Sciatic nerve (tissue), 2 donors: ENCODE measurements at regions not wholly inside any gene's neighbourhood (a gene's known extent, or its start where the extent isn't known, plus 50 kb on each side); places are given as distances from the start of the nearest gene placed in this dataset.

Experiments used
- ATAC-seq: fragments of 200-7000 bp; cut with Tn5 transposase; one replicate; pipeline ENCODE4 v1.9.1; 2020; ENCODE audit warnings: mild to moderate bottlenecking, moderate library complexity
- DNase-seq: peaks from one replicate; pipeline ENCODE4 v3.0.0-alpha.2; 2020; ENCODE audit warnings: low spot score
- intact Hi-C: fragments of 100-400 bp; cut with DNase I; formaldehyde crosslinking; loops from one replicate; pipeline ENCODE4 v1.14.2; 2022
- donor health status: DM: no; HTN: no; CAD: no.
- donor health status: DM: no; HTN: no; CAD: no.

GRCh38 chr1:115184260-115184950, 95.1 kb upstream of the TSPAN2 start:
- ATAC-seq (peak; percentile 18), DNase-seq (no peak)
- intact Hi-C loops: no loop called here

DNA sequence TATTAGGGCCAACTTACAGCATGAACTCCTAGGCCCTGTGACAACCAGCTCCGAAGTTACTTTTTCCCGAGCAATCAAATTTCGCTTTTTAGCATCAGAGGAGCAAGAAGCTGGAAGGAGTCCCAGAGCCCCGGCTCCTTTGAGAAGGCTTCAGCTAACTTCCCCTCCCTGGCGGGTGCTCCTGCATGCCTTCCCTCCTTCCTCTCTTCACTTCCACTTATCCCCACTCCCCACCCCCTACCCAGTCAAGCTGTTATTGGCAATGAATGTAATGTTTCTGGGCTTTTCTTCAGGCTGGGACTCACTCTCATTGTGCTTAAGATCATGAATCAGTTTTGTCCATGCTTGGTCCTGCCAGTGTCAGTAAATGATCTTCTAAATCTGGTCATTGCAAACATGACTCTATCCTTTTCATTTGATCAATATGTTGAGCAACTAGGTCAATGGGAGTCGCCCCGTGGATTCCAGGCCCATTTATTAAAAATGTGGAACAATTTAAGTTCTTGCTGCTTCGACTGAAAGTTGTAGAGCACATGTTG, 94.5 kb upstream of the TSPAN2 start:
- ATAC-seq (peak; percentile 64), DNase-seq (peak; percentile 66)
- intact Hi-C loops: no loop called here

- no peak for ATAC-seq
- intact Hi-C loops: no loop called here
Observed at GRCh38 chr1:115183158-115183557, 93.9 kb upstream of the TSPAN2 start.

DNA sequence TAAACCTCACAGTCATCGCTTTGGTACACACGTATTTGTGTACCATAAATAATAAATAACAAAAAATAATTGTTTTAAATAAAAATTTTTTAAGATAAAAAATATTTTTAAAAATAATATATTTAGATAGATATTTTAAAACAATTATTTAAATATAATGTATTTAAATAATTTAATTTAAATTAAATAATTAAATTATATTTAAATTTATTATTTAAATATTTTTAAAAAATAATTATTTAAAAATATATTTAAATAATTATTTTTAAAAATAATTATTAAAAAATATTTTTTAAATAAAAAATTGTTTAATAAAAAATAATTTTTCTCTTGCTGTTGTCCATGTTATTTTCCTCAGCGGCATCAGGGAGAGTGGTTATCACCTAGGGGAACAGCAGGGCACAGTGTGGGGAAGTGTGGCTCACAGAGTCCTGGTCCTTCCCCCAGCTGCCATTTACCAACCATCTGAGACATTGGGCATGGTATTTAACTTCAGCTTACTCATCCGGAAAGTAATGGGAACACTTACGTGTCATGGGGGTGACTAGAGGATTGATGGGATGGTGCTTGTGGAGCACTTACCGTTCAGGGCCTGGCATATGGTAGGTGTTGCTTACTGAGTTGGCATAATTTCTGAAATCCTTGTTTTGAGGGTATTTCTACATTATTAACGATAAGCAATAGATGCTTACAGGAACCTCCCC, 92.9 kb upstream of the TSPAN2 start:
- intact Hi-C loops: no loop called here
- no peak for ATAC-seq
- no peak for DNase-seq

More at GRCh38 chr1:115183158-115183557, 93.9 kb upstream of the TSPAN2 start:
- DNase-seq: no peak

- intact Hi-C loops: no loop called here
- ATAC-seq (no peak), DNase-seq (no peak)
Observed at GRCh38 chr1:115181231-115181630, 91.9 kb upstream of the TSPAN2 start.

DNA sequence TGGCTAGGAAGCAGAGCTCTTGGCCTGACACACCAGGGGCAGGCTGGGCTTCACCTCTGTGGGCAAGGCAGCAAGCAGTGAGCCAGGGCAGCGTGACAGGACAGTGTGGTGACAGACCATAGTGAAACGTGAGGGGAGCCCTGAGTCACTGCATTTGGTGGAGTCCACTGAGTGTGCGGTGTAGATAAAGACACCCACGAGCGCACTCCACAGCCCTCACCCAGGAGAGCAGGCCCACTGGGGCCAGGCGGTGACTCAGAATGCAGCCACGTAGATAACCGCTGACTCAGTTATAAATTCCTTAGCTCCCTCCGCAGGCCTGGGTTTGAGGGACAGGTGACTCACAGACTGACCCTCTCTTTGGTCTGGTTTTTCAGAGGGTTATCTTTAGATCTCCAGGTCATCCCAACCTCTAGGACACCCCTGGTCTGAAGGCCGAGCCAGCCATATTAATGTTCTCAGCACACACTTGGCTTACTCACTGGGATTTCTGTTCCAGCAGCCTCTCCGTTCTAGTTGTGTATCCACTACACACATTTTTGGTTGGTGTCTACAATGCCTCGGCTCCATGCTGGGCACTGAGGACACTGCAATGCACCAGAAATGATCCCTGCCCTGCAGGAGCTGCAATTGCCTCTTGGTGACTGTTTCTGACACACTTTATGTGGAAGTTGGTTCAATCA, 90.2 kb upstream of the TSPAN2 start:
- ATAC-seq (no peak), DNase-seq (no peak)
- intact Hi-C loops: no loop called here

- ATAC-seq (no peak), DNase-seq (no peak)
- intact Hi-C loops: no loop called here
Observed at GRCh38 chr1:115176189-115176588, 86.9 kb upstream of the TSPAN2 start.

GRCh38 chr1:115175596-115175995, 86.3 kb upstream of the TSPAN2 start:
- ATAC-seq: no peak
- intact Hi-C loops: no loop called here
- no peak for DNase-seq

DNA sequence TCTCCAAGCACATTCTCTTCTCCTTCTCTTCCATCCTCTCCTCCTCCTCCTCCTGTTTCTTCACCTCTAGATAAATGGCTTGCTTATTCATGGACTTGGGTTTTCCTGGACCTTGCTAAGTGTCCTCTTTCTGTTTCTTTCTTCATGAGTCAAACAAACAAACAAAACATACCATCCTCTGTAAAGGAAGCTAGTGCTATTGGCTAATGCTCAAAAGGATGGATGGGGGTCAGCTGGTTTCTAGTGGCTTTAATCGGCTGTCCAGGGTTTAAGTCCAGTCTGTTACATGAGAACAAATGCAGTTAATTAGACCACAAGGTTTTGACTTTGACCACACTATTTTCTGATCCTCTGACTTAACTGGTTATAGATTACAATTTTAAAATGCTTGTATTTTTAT, 83.8 kb upstream of the TSPAN2 start:
- no peak for DNase-seq
- intact Hi-C loops: no loop called here
- ATAC-seq: no peak

DNA sequence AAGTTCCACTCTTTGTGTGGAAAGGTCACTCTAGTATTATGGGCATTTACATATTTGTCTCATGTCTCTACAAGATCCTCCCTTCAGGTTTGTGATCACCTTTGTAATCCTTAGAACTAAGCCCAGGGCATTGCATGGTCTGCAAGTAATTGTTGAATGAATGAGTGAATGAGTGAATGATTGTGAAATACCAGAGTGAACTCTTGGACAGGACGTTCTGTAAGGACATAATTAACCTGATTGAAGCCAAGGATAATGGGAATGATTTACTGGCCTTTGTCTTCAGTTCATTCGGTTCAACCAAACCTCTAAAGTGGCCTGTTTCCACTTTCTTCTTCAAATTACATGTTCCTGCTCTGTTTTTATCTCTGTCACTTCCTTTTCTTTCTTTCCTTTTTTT, 83.0 kb upstream of the TSPAN2 start:
- no peak for DNase-seq
- peak; percentile 42 for ATAC-seq
- intact Hi-C loops: no loop called here

- no peak for DNase-seq
- peak; percentile 35 for ATAC-seq
- intact Hi-C loops: no loop called here
Observed at GRCh38 chr1:115170961-115171392, 81.7 kb upstream of the TSPAN2 start.

DNA sequence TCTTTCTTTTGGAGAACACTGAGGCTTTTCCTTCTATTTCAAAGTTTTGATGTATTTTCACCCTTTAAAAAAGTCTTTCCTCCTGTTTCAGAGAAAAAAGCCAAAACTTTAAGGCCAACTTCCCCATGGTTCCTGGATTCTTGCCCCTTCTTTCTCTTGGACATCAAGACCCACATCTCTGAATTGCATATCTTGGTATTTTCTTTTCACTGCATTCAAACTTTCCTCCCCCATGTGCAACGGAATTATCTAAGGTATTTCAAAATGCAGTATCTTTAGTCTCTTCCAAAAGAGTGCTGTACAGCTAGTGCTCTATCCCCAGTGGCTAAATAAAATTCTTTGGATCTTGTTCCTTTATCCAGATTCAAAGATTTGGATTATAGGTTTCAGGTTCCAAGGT, 81.1 kb upstream of the TSPAN2 start:
- ATAC-seq: no peak
- DNase-seq: no peak
- intact Hi-C loops: no loop called here

GRCh38 chr1:115168026-115168425, 78.7 kb upstream of the TSPAN2 start:
- DNase-seq (no peak), ATAC-seq (no peak)
- intact Hi-C loops: no loop called here

- intact Hi-C loops: no loop called here
- ATAC-seq (no peak), DNase-seq (no peak)
Observed at GRCh38 chr1:115166531-115167091, 77.3 kb upstream of the TSPAN2 start.

DNA sequence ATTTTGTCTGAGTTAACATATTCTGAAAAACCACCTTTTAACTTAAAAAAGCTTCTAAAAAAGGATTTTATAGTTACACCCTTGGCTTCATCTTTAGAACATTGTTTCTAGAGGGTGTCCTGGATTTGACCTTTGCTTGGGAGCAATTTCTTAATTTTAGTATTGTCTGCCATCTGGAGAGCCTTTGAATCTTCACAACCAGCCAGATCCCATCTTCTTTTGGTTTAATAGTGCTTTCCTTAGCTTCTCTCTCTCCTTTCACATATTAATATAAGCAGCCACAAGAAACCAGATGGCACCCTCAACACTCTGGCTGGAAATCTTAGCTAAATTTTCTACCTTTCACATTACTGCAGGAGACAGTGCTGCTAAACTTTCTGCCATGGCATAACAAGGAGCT, 76.5 kb upstream of the TSPAN2 start:
- peak; percentile 34 for ATAC-seq
- DNase-seq: no peak
- intact Hi-C loops: no loop called here

GRCh38 chr1:115164940-115165705, 75.8 kb upstream of the TSPAN2 start:
- DNase-seq (no peak), ATAC-seq (no peak)
- intact Hi-C loops: no loop called here

DNA sequence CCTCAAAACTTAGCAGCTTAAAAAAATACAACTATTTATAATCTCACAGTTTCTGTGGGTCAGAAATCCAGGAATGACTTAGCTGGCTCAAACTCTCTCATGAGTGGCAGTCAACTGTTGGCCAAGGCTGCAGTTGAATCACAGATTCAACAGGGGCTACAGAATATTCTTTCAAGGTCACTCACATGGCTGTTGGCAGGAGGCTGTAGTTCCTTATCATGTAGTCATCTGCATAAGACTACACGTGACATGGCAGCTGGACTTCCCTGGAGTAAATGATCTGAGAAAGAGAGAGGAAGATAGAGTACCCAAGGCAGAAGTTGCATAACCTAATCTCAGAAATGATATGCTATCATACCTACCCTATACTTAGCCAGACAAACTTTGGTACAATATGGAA, 75.2 kb upstream of the TSPAN2 start:
- ATAC-seq (peak; percentile 47), DNase-seq (no peak)
- intact Hi-C loops: no loop called here

DNA sequence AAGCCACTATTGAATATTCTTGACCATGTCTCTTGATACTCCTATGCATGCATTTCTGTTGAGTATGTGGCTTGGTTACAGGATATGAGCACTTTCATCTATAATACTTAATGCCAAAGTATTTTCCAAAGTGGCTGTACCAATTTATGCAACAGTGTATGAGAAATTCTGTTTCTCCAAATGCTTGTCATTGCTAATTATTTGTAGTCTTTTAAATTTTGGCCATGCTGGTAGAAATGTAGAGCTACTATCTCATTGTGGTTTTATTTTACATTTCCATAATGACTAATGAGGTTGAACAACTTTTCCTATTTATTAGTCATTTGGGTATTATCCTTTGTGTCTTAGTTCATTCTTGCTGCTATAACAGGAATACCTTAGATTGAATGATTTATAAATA, 71.4 kb upstream of the TSPAN2 start:
- DNase-seq: no peak
- intact Hi-C loops: no loop called here
- no peak for ATAC-seq

DNA sequence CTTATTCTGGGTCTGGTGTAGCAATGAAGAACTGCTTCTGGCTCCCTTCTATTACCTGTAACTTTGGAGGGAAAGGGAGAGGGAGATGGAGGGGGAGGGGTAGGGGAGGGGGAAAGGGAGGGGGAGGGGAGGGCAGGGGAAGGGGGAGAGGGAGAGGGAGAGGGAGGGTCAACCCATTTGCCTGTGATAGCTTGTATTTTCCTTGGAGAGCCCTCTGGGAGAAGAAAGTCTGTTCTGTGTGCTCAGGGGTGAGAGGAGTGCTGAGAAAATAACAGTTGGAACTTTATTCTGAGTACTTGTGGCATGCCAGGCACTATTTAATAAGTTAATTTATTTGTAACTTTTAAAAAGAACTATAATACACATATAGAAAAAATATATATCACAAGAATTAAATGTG, 70.7 kb upstream of the TSPAN2 start:
- intact Hi-C loops: no loop called here
- no peak for ATAC-seq
- DNase-seq: no peak
